HepG2 (cell line): ENCODE measurements at regions not wholly inside any gene's neighbourhood (a gene's known extent, or its start where the extent isn't known, plus 50 kb on each side); places are given as distances from the start of the nearest gene placed in this dataset.

ENCODE experiments used
- FOSL1 ChIP-seq: sonication (generic); formaldehyde crosslinking; IDR thresholded peaks from 2 replicates; pipeline ENCODE4 v1.9.0; 2021; ENCODE audit warnings: missing genetic modification reagents, borderline replicate concordance
- HINFP ChIP-seq: sonication (generic); formaldehyde crosslinking; IDR thresholded peaks from 2 replicates; pipeline ENCODE4 v1.4.0; 2020; ENCODE audit warnings: low read depth, mild to moderate bottlenecking, missing genetic modification reagents
- MXD4 ChIP-seq: IDR thresholded peaks from 2 replicates; pipeline ENCODE4 v1.6.1; 2016; ENCODE audit warnings: mild to moderate bottlenecking, missing biosample characterization, missing genetic modification reagents
- RFX1 ChIP-seq: fragments of 450-650 bp; IDR thresholded peaks from 2 replicates; pipeline ENCODE4 v1.6.1; 2017
- ZFP36 ChIP-seq: fragments of 150-350 bp; IDR thresholded peaks from 2 replicates; pipeline ENCODE4 v1.6.1; 2018; ENCODE audit warnings: borderline replicate concordance, low read length, low read depth; ENCODE audit not compliant: partially characterized antibody
- ZNF281 ChIP-seq: sonication (generic); formaldehyde crosslinking; IDR thresholded peaks from 2 replicates; pipeline ENCODE4 v1.4.0; 2020; ENCODE audit warnings: missing genetic modification reagents, borderline replicate concordance
- ZNF460 ChIP-seq: sonication (generic); formaldehyde crosslinking; IDR thresholded peaks from 2 replicates; pipeline ENCODE4 v1.5.1; 2020; ENCODE audit warnings: missing genetic modification reagents, mild to moderate bottlenecking, borderline replicate concordance
- ZNF703 ChIP-seq: sonication (generic); formaldehyde crosslinking; IDR thresholded peaks from 2 replicates; pipeline ENCODE4 v1.5.1; 2020; ENCODE audit warnings: missing genetic modification reagents, mild to moderate bottlenecking, moderate library complexity, borderline replicate concordance
- ZNF704 ChIP-seq: sonication (generic); formaldehyde crosslinking; IDR thresholded peaks from 2 replicates; pipeline ENCODE4 v1.8.1; 2023; ENCODE audit warnings: mild to moderate bottlenecking, inconsistent platforms, moderate library complexity, missing genetic modification reagents, borderline replicate concordance

GRCh38 chr22:27251563-27251962, 550.0 kb downstream of the MN1 start (continued):
- TF ChIP-seq HINFP, result no peak
- no peak for TF ChIP-seq ZNF281 (CRISPR knock-in tag)
- no peak for TF ChIP-seq ZNF704 (CRISPR knock-in tag)
- TF ChIP-seq ZNF460 (CRISPR knock-in tag), result no peak
- TF ChIP-seq FOSL1, result no peak
- no peak for TF ChIP-seq MXD4 (CRISPR knock-in tag)
- TF ChIP-seq ZFP36, result no peak
- no peak for TF ChIP-seq ZNF703 (CRISPR knock-in tag)
- TF ChIP-seq RFX1, result no peak
